ENCODE measurements at regions not wholly inside any gene's neighbourhood (a gene's known extent, or its start where the extent isn't known, plus 50 kb on each side); places are given as distances from the start of the nearest gene placed in this dataset.

- DNase-seq: no peak
- H3K9me3 Mint-ChIP-seq: no peaks in the 10 kb centered on the region
- no peak overlapping the region for H3K27ac Mint-ChIP-seq
- H3K36me3 Mint-ChIP-seq (ENCODE audit: insufficient read depth in 2 of 2): no peaks in the 10 kb centered on the region
- no peak overlapping the region for H3K4me3 Mint-ChIP-seq
- H3K27me3 Mint-ChIP-seq (ENCODE audit: low read depth): no peaks in the 10 kb centered on the region
- no peak for ATAC-seq (replicated peaks in 1 of 2)
- no peaks in the 10 kb centered on the region for H3K4me1 Mint-ChIP-seq (ENCODE audit: low read depth)
These were observed 172.9 kb upstream of the SLC30A5 start for GRCh38 chr5:68920888-68921287.

DNA sequence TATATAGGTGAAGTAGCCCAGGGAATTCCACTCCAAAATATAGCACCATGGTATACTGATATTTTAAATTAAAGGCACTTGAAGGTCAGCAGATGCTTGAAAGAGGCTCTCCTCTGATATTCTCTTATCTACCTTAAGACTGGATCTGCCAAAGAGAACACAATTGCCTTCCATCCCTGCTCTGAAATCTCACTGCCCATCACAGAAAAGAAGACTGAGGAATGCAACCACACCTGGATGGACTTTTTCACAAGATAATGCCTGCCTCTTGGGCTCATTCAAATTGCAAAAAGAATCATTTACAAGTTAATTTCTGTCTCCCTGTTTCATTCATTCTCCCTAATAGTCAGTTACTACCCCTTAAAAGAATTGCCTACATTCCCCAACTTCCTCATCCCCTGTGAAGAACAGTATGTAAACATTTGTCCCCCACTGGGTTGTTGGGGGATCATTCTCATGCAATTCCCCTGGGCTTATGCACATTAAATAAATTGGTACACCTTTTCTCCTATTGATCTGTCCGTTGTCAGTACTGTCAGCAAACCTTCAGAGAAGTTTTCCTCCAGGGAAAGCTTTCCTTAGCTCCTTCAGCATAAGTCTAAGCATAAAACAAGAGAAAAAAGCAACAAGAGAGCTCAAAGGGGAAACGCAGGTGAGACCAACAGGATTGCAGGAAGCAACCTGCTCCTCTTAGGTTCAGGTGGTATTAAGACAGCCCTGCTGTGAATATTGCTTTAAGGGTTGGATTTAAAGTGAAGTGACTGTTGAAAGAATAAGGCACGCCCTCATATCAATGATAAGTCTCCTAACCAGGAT lies 171.4 kb upstream of the SLC30A5 start:
- Mint-ChIP-seq H3K36me3 (ENCODE audit: insufficient read depth in 2 of 2) (no peaks in the 10 kb centered on the region), H3K27ac (no peak overlapping the region), H3K27me3 (ENCODE audit: low read depth) (no peaks in the 10 kb centered on the region), H3K4me1 (ENCODE audit: low read depth) (no peaks in the 10 kb centered on the region), H3K9me3 (no peaks in the 10 kb centered on the region), H3K4me3 (no peak overlapping the region)
- ATAC-seq (replicated peaks in 1 of 2): no peak
- DNase-seq: no peak

DNA sequence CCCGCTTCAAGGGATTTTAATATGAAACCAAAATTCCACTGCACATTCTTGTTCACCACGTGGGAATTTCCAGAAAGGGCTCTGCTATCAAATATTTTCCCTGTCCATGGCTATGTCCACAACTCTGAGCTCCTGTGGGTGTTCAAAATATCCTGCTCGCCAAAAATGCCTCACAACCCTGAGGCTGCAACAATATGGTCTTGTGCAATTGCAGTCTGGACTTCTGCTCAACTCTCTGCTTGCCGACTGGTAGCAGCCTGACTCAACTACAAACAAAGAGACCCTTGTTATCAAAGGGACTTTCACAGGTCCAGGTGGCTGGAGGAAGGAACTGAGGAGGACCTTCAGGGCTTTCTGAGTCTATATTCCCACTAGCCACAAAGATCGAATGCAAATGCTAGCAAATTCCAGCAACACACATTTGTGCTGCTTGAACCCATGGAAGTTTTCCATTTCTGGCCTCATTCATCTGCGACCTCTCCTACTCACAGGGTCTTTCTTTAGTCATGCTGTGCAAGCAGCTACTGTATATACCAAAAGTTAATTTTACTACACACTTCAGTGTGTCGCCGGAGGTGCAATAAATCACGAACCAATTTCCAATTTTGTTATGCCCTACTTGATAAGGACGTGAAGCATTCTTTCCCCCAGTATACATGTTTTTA lies 169.2 kb upstream of the SLC30A5 start:
- H3K27ac Mint-ChIP-seq: no peak overlapping the region
- DNase-seq (no peak), ATAC-seq (replicated peaks in 1 of 2) (no peak)
- H3K9me3 Mint-ChIP-seq: no peaks in the 10 kb centered on the region
- no peaks in the 10 kb centered on the region for H3K27me3 Mint-ChIP-seq (ENCODE audit: low read depth)
- H3K36me3 Mint-ChIP-seq (ENCODE audit: insufficient read depth in 2 of 2): no peaks in the 10 kb centered on the region
- no peaks in the 10 kb centered on the region for H3K4me1 Mint-ChIP-seq (ENCODE audit: low read depth)
- no peak overlapping the region for H3K4me3 Mint-ChIP-seq

GRCh38 chr5:68928617-68929302 lies 165.1 kb upstream of the SLC30A5 start:
- Mint-ChIP-seq H3K9me3 (peaks cover 5 to 16% of the 10 kb centered on the region in 2 donors), H3K27ac (no peak overlapping the region), H3K27me3 (ENCODE audit: low read depth) (no peaks in the 10 kb centered on the region), H3K36me3 (ENCODE audit: insufficient read depth in 2 of 2) (peaks cover 0 to 5% of the 10 kb centered on the region in 2 donors), H3K4me1 (ENCODE audit: low read depth) (no peaks in the 10 kb centered on the region), H3K4me3 (no peak overlapping the region)
- DNase-seq: no peak
- ATAC-seq (replicated peaks in 1 of 2): no peak

- ATAC-seq (replicated peaks in 1 of 2): no peak
- Mint-ChIP-seq H3K4me3 (no peak overlapping the region), H3K27ac (no peak overlapping the region)
These were observed 163.7 kb upstream of the SLC30A5 start for GRCh38 chr5:68930139-68930538.

DNA sequence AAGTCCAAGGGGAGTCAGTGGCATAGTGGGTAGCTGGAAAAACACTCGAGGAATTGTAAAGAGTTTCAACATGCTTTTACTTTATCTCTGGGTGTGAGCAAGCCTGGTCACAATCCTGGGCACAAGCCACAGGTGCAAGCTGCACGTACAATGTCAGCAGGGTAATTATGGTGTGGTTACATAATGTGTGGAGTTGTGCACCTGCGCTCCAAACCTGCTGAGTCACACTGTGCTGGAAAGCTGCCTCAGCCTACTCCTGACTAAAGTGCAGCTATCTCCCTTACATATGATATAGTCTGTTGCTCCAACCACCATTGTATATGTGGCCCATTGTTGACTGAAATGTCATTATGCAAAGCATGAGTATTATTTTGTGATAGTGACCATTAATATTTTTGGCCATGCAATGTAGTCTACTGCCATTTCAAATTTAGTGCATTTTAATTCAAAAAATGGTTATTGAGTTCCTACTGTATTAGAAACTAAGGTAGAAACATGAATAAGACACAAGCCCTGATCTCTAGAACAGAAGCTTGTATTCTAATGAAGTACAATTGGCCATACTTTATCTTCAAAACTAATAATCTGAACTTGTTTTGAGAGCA lies 160.9 kb upstream of the SLC30A5 start:
- H3K4me3 Mint-ChIP-seq: no peak overlapping the region
- DNase-seq (peak; percentile 2 to 9), ATAC-seq (replicated peaks in 1 of 2) (no peak)
- H3K27ac Mint-ChIP-seq: no peak overlapping the region
- peaks cover 7 to 21% of the 10 kb centered on the region in 2 donors for H3K9me3 Mint-ChIP-seq
- H3K36me3 Mint-ChIP-seq (ENCODE audit: insufficient read depth in 2 of 2): peaks cover 0 to 5% of the 10 kb centered on the region in 2 donors
- H3K27me3 Mint-ChIP-seq (ENCODE audit: low read depth): peaks cover 20% of the 10 kb centered on the region
- no peaks in the 10 kb centered on the region for H3K4me1 Mint-ChIP-seq (ENCODE audit: low read depth)

More at GRCh38 chr5:68930139-68930538, 163.7 kb upstream of the SLC30A5 start:
- Mint-ChIP-seq H3K9me3 (peaks cover 5 to 21% of the 10 kb centered on the region in 2 donors), H3K36me3 (ENCODE audit: insufficient read depth in 2 of 2) (peaks cover 0 to 5% of the 10 kb centered on the region in 2 donors), H3K27me3 (ENCODE audit: low read depth) (no peaks in the 10 kb centered on the region), H3K4me1 (ENCODE audit: low read depth) (no peaks in the 10 kb centered on the region)
- no peak for DNase-seq

DNA sequence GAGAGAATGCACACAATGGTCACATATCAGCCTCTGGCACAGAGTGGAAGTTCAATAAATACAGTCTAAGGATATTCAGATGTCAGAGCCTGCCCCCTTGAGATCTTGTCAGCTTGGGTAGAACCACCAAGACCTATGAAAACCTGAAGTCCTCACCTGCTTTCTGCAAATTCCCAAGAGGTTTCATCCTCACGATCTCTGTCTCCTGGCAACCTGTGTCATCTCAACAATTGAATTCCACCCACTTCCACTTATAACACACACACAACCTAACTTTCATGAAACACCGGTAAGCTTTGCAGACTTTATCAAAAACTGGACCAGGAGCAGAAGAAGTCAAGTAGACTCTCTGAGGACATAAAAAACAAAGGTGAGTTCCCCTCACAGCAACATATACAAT lies 151.6 kb upstream of the SLC30A5 start:
- ATAC-seq (replicated peaks in 1 of 2) (no peak), DNase-seq (no peak)
- Mint-ChIP-seq H3K27me3 (ENCODE audit: low read depth) (peaks cover 15% of the 10 kb centered on the region), H3K27ac (no peak overlapping the region), H3K9me3 (peaks cover 0 to 4% of the 10 kb centered on the region in 2 donors), H3K36me3 (ENCODE audit: insufficient read depth in 2 of 2) (peaks cover 0 to 3% of the 10 kb centered on the region in 2 donors), H3K4me1 (ENCODE audit: low read depth) (no peaks in the 10 kb centered on the region), H3K4me3 (no peak overlapping the region)

- DNase-seq (no peak), ATAC-seq (replicated peaks in 1 of 2) (no peak)
- Mint-ChIP-seq H3K9me3 (peaks cover 0 to 3% of the 10 kb centered on the region in 2 donors), H3K27me3 (ENCODE audit: low read depth) (no peaks in the 10 kb centered on the region), H3K4me3 (no peak overlapping the region), H3K4me1 (ENCODE audit: low read depth) (no peaks in the 10 kb centered on the region), H3K36me3 (ENCODE audit: insufficient read depth in 2 of 2) (no peaks in the 10 kb centered on the region), H3K27ac (no peak overlapping the region)
These were observed 147.1 kb upstream of the SLC30A5 start for GRCh38 chr5:68946728-68947127.

DNA sequence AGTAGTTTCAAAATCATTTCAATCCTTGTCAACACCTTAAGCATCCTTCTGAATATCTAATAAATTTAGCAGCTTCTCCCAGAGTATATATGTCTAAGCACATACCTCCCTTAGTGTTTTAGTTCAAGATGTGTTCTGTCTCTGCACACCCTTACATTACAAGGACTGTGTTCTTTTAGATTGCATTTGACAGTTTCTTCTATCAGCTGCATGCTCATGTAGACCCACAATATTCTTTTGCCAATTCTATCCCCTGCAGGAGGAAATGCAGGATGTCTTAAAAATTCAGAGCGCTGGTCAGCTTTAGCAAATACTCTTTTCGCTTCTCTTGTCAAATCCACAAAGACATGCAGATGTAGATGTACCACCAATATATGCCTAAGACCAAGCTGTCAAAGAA lies 145.8 kb upstream of the SLC30A5 start:
- H3K36me3 Mint-ChIP-seq (ENCODE audit: insufficient read depth in 2 of 2): no peaks in the 10 kb centered on the region
- H3K27ac Mint-ChIP-seq: no peak overlapping the region
- no peak overlapping the region for H3K4me3 Mint-ChIP-seq
- no peak for ATAC-seq (replicated peaks in 1 of 2)
- peaks cover 0 to 3% of the 10 kb centered on the region in 2 donors for H3K9me3 Mint-ChIP-seq
- no peaks in the 10 kb centered on the region for H3K27me3 Mint-ChIP-seq (ENCODE audit: low read depth)
- no peaks in the 10 kb centered on the region for H3K4me1 Mint-ChIP-seq (ENCODE audit: low read depth)
- no peak for DNase-seq

DNA sequence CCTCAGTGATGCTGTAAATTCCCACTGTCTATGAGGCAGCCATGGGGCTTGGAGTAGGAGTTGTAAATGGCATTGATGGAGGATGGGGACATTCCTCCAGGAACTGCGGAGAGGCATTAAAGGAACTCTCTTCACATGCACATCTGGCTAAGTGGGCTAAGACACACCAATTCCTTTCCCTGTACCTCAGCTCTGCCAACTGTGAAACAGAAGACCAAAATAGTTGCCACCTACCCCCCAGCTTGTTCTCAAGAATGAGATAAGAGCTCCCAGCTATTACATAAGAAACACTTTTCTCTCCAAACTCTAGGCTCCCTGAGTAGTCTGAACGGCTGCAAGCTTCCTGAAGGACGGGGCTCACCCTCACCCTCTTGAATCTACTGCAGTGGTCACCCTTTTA lies 144.6 kb upstream of the SLC30A5 start:
- no peak overlapping the region for H3K4me3 Mint-ChIP-seq
- H3K27ac Mint-ChIP-seq: no peak overlapping the region
- H3K4me1 Mint-ChIP-seq (ENCODE audit: low read depth): no peaks in the 10 kb centered on the region
- H3K9me3 Mint-ChIP-seq: no peaks in the 10 kb centered on the region
- DNase-seq (no peak), ATAC-seq (replicated peaks in 1 of 2) (no peak)
- H3K36me3 Mint-ChIP-seq (ENCODE audit: insufficient read depth in 2 of 2): no peaks in the 10 kb centered on the region
- no peaks in the 10 kb centered on the region for H3K27me3 Mint-ChIP-seq (ENCODE audit: low read depth)

GRCh38 chr5:68949711-68950110 lies 144.1 kb upstream of the SLC30A5 start:
- DNase-seq: no peak
- Mint-ChIP-seq H3K27ac (no peak overlapping the region), H3K4me1 (ENCODE audit: low read depth) (no peaks in the 10 kb centered on the region), H3K4me3 (no peak overlapping the region), H3K36me3 (ENCODE audit: insufficient read depth in 2 of 2) (no peaks in the 10 kb centered on the region), H3K27me3 (ENCODE audit: low read depth) (no peaks in the 10 kb centered on the region), H3K9me3 (no peaks in the 10 kb centered on the region)
- no peak for ATAC-seq (replicated peaks in 1 of 2)

GRCh38 chr5:68950125-68950524 lies 143.7 kb upstream of the SLC30A5 start:
- Mint-ChIP-seq H3K27me3 (ENCODE audit: low read depth) (no peaks in the 10 kb centered on the region), H3K36me3 (ENCODE audit: insufficient read depth in 2 of 2) (no peaks in the 10 kb centered on the region), H3K4me3 (no peak overlapping the region), H3K4me1 (ENCODE audit: low read depth) (no peaks in the 10 kb centered on the region), H3K9me3 (no peaks in the 10 kb centered on the region), H3K27ac (no peak overlapping the region)
- ATAC-seq (replicated peaks in 1 of 2) (no peak), DNase-seq (no peak)

DNA sequence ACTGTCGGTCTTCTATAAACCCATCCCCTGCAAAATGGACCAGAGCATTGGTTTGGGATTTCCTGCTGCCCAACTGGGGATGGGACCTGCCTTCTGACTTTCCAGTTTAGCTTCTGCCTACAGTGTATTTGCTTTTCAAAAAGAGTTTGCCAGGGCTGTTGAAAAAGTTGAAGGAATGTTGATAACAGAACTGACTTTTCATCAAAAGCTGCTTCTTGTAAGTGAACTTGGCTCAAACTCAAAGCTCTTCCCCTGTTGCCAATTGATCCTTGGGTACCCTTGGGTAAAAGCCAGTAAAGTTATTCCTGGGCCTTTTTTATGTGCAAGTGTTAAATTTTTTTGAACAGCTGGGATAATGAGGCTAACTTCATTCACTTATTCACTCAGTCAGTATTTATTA lies 142.9 kb upstream of the SLC30A5 start:
- no peak overlapping the region for H3K4me3 Mint-ChIP-seq
- DNase-seq (no peak), ATAC-seq (replicated peaks in 1 of 2) (no peak)
- H3K27ac Mint-ChIP-seq: no peak overlapping the region
- no peaks in the 10 kb centered on the region for H3K9me3 Mint-ChIP-seq
- no peaks in the 10 kb centered on the region for H3K27me3 Mint-ChIP-seq (ENCODE audit: low read depth)
- H3K4me1 Mint-ChIP-seq (ENCODE audit: low read depth): no peaks in the 10 kb centered on the region
- no peaks in the 10 kb centered on the region for H3K36me3 Mint-ChIP-seq (ENCODE audit: insufficient read depth in 2 of 2)
